ENCODE measurements at regions not wholly inside any gene's neighbourhood (a gene's known extent, or its start where the extent isn't known, plus 50 kb on each side); places are given as distances from the start of the nearest gene placed in this dataset. TPM values are rescaled to one million over a fixed set of nuclear protein-coding genes. Genes with fewer than 3 reads are reported as not detected.

Small RNAs in the stretch of these regions (small RNA-seq; reads per million reads assigned to genes)
- gene RBBP4P6 (ENCODE audit: low replicate concordance): not detected

Measured in spinal cord (tissue), 1 donor.